SIG-M5 treated with dmso at 0.1 percent for 504 hours (cell line): ENCODE measurements at regions not wholly inside any gene's neighbourhood (a gene's known extent, or its start where the extent isn't known, plus 50 kb on each side); places are given as distances from the start of the nearest gene placed in this dataset.
"Not testable (repeated sequence)": the region's sequence is repeated elsewhere in the genome, so short reads cannot be mapped to it uniquely, and the experiment has no call there.

ENCODE experiments used
- DNase-seq: peaks from one replicate; lab custom pipeline; 2025; ENCODE audit not compliant: unreplicated experiment; lab: John Stamatoyannopoulos, UW

GRCh38 chr5:39674209-39675082 lies 249.7 kb upstream of the DAB2 start:
- no peak for DNase-seq

GRCh38 chr5:39671561-39671961 lies 246.8 kb upstream of the DAB2 start:
- DNase-seq, result no peak

GRCh38 chr5:39670955-39671354 lies 246.2 kb upstream of the DAB2 start:
- DNase-seq, result no peak

GRCh38 chr5:39670391-39670790 lies 245.6 kb upstream of the DAB2 start:
- no peak for DNase-seq

- no peak for DNase-seq
These were observed 244.2 kb upstream of the DAB2 start for GRCh38 chr5:39668980-39669379.

- no peak for DNase-seq
These were observed 240.5 kb upstream of the DAB2 start for GRCh38 chr5:39665328-39665727.

GRCh38 chr5:39662945-39663344 lies 238.2 kb upstream of the DAB2 start:
- no peak for DNase-seq

GRCh38 chr5:39661026-39661779 lies 236.4 kb upstream of the DAB2 start:
- no peak for DNase-seq

GRCh38 chr5:39660020-39660419 lies 235.2 kb upstream of the DAB2 start:
- no peak for DNase-seq

GRCh38 chr5:39658866-39659265 lies 234.1 kb upstream of the DAB2 start:
- DNase-seq, result no peak

GRCh38 chr5:39657943-39658342 lies 233.2 kb upstream of the DAB2 start:
- DNase-seq, result no peak

GRCh38 chr5:39656600-39656999 lies 231.8 kb upstream of the DAB2 start:
- no peak for DNase-seq

- peak; percentile 59 for DNase-seq
These were observed 229.9 kb upstream of the DAB2 start for GRCh38 chr5:39654715-39655114.

- not testable (repeated sequence) for DNase-seq
These were observed 227.7 kb upstream of the DAB2 start for GRCh38 chr5:39652481-39652880.

- DNase-seq, result no peak
These were observed 227.3 kb upstream of the DAB2 start for GRCh38 chr5:39652036-39652435.

GRCh38 chr5:39650008-39650762 lies 225.4 kb upstream of the DAB2 start:
- no peak for DNase-seq

GRCh38 chr5:39648848-39649227 lies 224.1 kb upstream of the DAB2 start:
- DNase-seq, result peak; percentile 18

GRCh38 chr5:39648085-39648847 lies 223.5 kb upstream of the DAB2 start:
- no peak for DNase-seq

- no peak for DNase-seq
These were observed 215.8 kb upstream of the DAB2 start for GRCh38 chr5:39640552-39640951.

- no peak for DNase-seq
These were observed 214.9 kb upstream of the DAB2 start for GRCh38 chr5:39639618-39640089.

GRCh38 chr5:39638813-39639212 lies 214.0 kb upstream of the DAB2 start:
- DNase-seq, result no peak
